ENCODE measurements at regions not wholly inside any gene's neighbourhood (a gene's known extent, or its start where the extent isn't known, plus 50 kb on each side); places are given as distances from the start of the nearest gene placed in this dataset.
"Not testable (repeated sequence)": the region's sequence is repeated elsewhere in the genome, so short reads cannot be mapped to it uniquely, and the experiment has no call there.

- TF ChIP-seq EP300, POLR2A, CTCF (IDR thresholded peaks at IDR 0.05): not testable (repeated sequence)
These were observed 152.4 kb downstream of the SLC35B3 start for GRCh38 chr6:8282946-8283345.
